ENCODE measurements at regions not wholly inside any gene's neighbourhood (a gene's known extent, or its start where the extent isn't known, plus 50 kb on each side); places are given as distances from the start of the nearest gene placed in this dataset.

DNA sequence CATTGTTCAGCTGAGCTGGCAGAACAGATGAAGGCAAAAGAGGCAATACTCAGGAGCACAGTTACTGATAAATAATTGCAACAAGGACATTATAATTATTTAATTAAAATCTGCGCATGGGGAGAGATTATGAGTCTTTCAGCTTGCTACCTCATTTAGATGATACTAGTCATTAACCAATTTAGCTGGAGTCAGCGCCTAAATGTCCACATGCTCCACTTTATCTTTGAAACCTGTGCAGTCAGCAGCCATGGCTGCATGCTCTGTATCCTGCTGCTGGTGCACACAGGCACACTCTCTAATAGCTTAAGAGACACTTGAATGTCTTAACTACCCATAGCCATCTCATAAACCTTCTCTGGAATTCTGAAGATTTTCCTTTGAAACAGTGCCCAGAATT is 196.8 kb downstream of the PPP1R3A start:
- TF ChIP-seq, protein P1, sequence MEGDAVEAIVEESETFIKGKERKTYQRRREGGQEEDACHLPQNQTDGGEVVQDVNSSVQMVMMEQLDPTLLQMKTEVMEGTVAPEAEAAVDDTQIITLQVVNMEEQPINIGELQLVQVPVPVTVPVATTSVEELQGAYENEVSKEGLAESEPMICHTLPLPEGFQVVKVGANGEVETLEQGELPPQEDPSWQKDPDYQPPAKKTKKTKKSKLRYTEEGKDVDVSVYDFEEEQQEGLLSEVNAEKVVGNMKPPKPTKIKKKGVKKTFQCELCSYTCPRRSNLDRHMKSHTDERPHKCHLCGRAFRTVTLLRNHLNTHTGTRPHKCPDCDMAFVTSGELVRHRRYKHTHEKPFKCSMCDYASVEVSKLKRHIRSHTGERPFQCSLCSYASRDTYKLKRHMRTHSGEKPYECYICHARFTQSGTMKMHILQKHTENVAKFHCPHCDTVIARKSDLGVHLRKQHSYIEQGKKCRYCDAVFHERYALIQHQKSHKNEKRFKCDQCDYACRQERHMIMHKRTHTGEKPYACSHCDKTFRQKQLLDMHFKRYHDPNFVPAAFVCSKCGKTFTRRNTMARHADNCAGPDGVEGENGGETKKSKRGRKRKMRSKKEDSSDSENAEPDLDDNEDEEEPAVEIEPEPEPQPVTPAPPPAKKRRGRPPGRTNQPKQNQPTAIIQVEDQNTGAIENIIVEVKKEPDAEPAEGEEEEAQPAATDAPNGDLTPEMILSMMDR (conservative IDR thresholded peaks at IDR 0.05; ENCODE audit: low read length), result no peak
- TF ChIP-seq EZH2phosphoT487 (IDR thresholded peaks at IDR 0.05; ENCODE audit: borderline replicate concordance, low read depth, low read length), result no peak
- no peak for DNase-seq (ENCODE audit: low spot score)
- H4K20me1 ChIP-seq (ENCODE audit: insufficient read depth, low read length), result no peaks in the 10 kb centered on the region
- ChIA-PET POLR2A (no interaction called here), CTCF (ENCODE audit: unreplicated experiment) (no interaction called here)
- H3K79me2 ChIP-seq (ENCODE audit: insufficient read depth, low read depth, low read length), result no peaks in the 10 kb centered on the region
- no peak overlapping the region for H3K4me2 ChIP-seq (ENCODE audit: low read length)
- no peak overlapping the region for H3K27ac ChIP-seq (ENCODE audit: low read depth, low read length, poor library complexity, severe bottlenecking)
- H3K4me3 ChIP-seq (ENCODE audit: low read depth, low read length, poor library complexity, severe bottlenecking), result no peak overlapping the region
- no peak overlapping the region for H2AFZ ChIP-seq (ENCODE audit: low read length)
- H3K36me3 ChIP-seq (ENCODE audit: insufficient read depth, low read length), result no peaks in the 10 kb centered on the region
- intact Hi-C loops (cut with micrococcal nuclease; ENCODE audit: unreplicated experiment), result no loop called here
- BruUV-seq (replicated peaks), result no TSS peak
- no peaks in the 10 kb centered on the region for H3K4me1 ChIP-seq (ENCODE audit: insufficient read depth, low read length, poor library complexity, severe bottlenecking)
- no peaks in the 10 kb centered on the region for H3K9me3 ChIP-seq (ENCODE audit: low read length)
- no peaks in the 10 kb centered on the region for H3K9me2 ChIP-seq (ENCODE audit: insufficient read depth, low read length)

DNA sequence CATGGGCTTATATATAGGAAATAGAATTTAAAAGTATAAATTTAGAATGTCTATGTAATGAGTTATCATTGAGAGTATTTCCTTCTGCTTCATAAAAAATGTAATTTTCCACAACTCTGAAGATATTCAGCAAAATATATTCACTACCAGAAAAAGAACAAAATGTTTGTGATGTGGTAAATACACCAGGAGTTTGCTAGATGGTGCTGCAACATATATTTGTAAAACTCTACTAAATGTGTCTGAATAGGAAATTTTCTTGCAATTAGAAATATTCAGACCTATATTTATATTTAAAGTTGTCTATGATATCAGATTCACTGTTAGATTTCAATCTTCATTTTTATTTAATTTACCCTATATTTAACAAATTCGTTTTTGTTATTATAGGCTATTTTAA is 201.1 kb downstream of the PPP1R3A start:
- BruUV-seq (replicated peaks), result no TSS peak
- Histone ChIP-seq H4K20me1 (ENCODE audit: insufficient read depth, low read length) (no peaks in the 10 kb centered on the region), H3K27ac (ENCODE audit: low read depth, low read length, poor library complexity, severe bottlenecking) (no peak overlapping the region), H3K9me2 (ENCODE audit: insufficient read depth, low read length) (no peaks in the 10 kb centered on the region), H3K4me2 (ENCODE audit: low read length) (no peak overlapping the region), H2AFZ (ENCODE audit: low read length) (no peak overlapping the region), H3K79me2 (ENCODE audit: insufficient read depth, low read depth, low read length) (no peaks in the 10 kb centered on the region), H3K36me3 (ENCODE audit: insufficient read depth, low read length) (no peaks in the 10 kb centered on the region), H3K9me3 (ENCODE audit: low read length) (no peaks in the 10 kb centered on the region), H3K4me3 (ENCODE audit: low read depth, low read length, poor library complexity, severe bottlenecking) (no peak overlapping the region), H3K4me1 (ENCODE audit: insufficient read depth, low read length, poor library complexity, severe bottlenecking) (no peaks in the 10 kb centered on the region)
- no peak for DNase-seq (ENCODE audit: low spot score)
- intact Hi-C loops (cut with micrococcal nuclease; ENCODE audit: unreplicated experiment), result loop anchor here (10.0 kb wide), 1 partner anchor 1163 kb away; no protein-coding TSS in a partner anchor
- CTCF ChIA-PET (ENCODE audit: unreplicated experiment), result no interaction called here
- POLR2A ChIA-PET, result interaction anchor here (1.4 kb wide), 1 partner anchor 11 kb away, joined by 4 read pairs; no protein-coding TSS in a partner anchor
- TF ChIP-seq EZH2phosphoT487 (IDR thresholded peaks at IDR 0.05; ENCODE audit: borderline replicate concordance, low read depth, low read length), result no peak
- TF ChIP-seq, protein P1 (conservative IDR thresholded peaks at IDR 0.05; ENCODE audit: low read length), result no peak

DNA sequence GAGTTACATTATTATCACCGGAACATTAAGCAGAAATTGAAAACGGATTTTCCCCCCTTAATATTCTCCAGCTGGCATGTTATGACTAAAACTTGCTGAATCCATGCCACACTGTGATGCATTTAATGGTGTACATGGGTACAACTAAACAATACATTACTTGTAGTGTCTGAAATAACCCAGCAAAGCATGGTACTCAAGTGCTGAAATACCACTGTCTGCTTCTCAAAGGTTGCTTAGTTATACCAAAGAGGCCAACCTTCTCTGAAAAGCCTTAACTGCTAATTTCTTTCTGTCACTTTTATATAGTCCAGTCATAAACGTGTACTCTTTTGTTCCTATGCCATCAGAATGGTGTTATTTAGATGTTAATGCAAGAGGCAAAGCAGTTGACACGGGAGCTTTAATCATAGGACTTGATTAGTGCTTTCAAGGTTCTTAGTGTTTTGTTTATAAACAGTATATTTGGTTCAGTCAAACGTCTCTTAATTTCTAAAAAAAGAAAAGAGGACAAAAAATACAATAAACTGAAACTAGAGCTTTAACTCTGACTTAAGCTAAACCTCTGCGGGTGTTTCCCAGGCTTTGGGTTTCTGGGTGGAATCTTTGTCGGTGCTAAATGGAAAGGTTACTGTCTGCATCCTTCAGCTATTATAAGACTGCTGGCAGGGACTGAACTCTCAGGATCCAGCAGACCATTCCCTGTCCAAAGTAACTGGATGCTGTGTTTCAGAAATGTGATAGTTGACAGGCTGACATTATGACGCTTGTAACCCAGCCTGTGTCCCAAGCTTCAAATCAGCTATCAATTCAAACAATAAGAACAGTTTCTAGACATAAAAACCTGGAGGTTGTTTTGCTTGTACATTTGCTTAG is 202.6 kb downstream of the PPP1R3A start:
- H3K27ac ChIP-seq (ENCODE audit: low read depth, low read length, poor library complexity, severe bottlenecking), result no peak overlapping the region
- POLR2A ChIA-PET, result interaction anchor here (0.6 to 1.4 kb wide), 3 partner anchors 12 to 1038 kb away, joined by 4 to 5 read pairs (median 5); no protein-coding TSS in a partner anchor
- BruUV-seq (replicated peaks), result no TSS peak
- CTCF ChIA-PET (ENCODE audit: unreplicated experiment), result no interaction called here
- H3K79me2 ChIP-seq (ENCODE audit: insufficient read depth, low read depth, low read length), result no peaks in the 10 kb centered on the region
- DNase-seq (ENCODE audit: low spot score), result no peak
- H3K36me3 ChIP-seq (ENCODE audit: insufficient read depth, low read length), result no peaks in the 10 kb centered on the region
- no peaks in the 10 kb centered on the region for H3K9me2 ChIP-seq (ENCODE audit: insufficient read depth, low read length)
- H3K9me3 ChIP-seq (ENCODE audit: low read length), result 0 out of 2 replicates have a peak, but pooled peaks cover 6% of the 10 kb centered on the region
- no peaks in the 10 kb centered on the region for H4K20me1 ChIP-seq (ENCODE audit: insufficient read depth, low read length)
- H3K4me1 ChIP-seq (ENCODE audit: insufficient read depth, low read length, poor library complexity, severe bottlenecking), result no peaks in the 10 kb centered on the region
- H3K4me3 ChIP-seq (ENCODE audit: low read depth, low read length, poor library complexity, severe bottlenecking), result no peak overlapping the region
- H2AFZ ChIP-seq (ENCODE audit: low read length), result no peak overlapping the region
- no peak for TF ChIP-seq EZH2phosphoT487 (IDR thresholded peaks at IDR 0.05; ENCODE audit: borderline replicate concordance, low read depth, low read length)
- TF ChIP-seq, protein P1 (conservative IDR thresholded peaks at IDR 0.05; ENCODE audit: low read length), result no peak
- intact Hi-C loops (cut with micrococcal nuclease; ENCODE audit: unreplicated experiment), result loop anchor here (10.0 kb wide), 1 partner anchor 1161 kb away; no protein-coding TSS in a partner anchor
- no peak overlapping the region for H3K4me2 ChIP-seq (ENCODE audit: low read length)

Data from OCI-LY7 (cell line).